ENCODE measurements at regions not wholly inside any gene's neighbourhood (a gene's known extent, or its start where the extent isn't known, plus 50 kb on each side); places are given as distances from the start of the nearest gene placed in this dataset.

GRCh38 chr12:126914170-126914793 is 1352.7 kb upstream of the TMEM132C start:
- no peaks in the 10 kb centered on the region for H3K9me2 ChIP-seq (replicated peaks; ENCODE audit: insufficient read depth, low read length)
- no peaks in the 10 kb centered on the region for H4K20me1 ChIP-seq (ENCODE audit: insufficient read depth, low read depth, low read length)
- H2AFZ ChIP-seq (ENCODE audit: low read length) = no peak overlapping the region; the same call in 1 of the 2 replicates
- no peaks in the 10 kb centered on the region for H3K27me3 ChIP-seq (ENCODE audit: low read length)
- no peaks in the 10 kb centered on the region for H3K4me1 ChIP-seq (ENCODE audit: low read length)
- H3K4me3 ChIP-seq (ENCODE audit: low read length) = no peak overlapping the region
- peaks cover 8% of the 10 kb centered on the region for H3K9me3 ChIP-seq (ENCODE audit: low read length)
- H3K79me2 ChIP-seq (ENCODE audit: low read length) = no peaks in the 10 kb centered on the region
- no peak overlapping the region for H3K4me2 ChIP-seq (ENCODE audit: low read depth, low read length, poor library complexity, severe bottlenecking)
- no peaks in the 10 kb centered on the region for H3K36me3 ChIP-seq (ENCODE audit: insufficient read depth, low read length)
- DNase-seq = no peak
- H3K27ac ChIP-seq (ENCODE audit: low read length) = no peak overlapping the region
- H3K9ac ChIP-seq (ENCODE audit: low read length) = no peak overlapping the region

DNA sequence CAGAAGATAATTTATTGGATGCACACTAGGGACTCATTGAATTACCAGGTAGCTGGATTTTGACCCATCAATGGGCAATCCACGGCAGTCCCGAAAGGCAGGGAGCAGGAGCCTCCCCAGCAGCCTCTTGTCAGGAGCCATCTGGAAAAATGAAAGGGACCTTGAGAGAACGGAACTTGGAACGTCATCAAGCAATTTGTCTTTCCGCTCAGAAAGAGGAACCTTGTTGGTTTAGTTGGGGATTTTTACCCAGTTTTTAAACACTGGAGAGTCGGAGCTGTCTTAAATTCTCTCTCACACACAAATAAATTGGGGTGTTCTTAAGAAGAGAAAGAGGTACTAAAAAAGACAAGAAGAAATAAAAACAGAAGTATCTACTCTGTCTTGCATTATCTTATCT is 1351.7 kb upstream of the TMEM132C start:
- Histone ChIP-seq H3K4me1 (ENCODE audit: low read length) (no peaks in the 10 kb centered on the region), H3K27ac (ENCODE audit: low read length) (no peak overlapping the region), H3K4me2 (ENCODE audit: low read depth, low read length, poor library complexity, severe bottlenecking) (no peak overlapping the region), H3K9me2 (replicated peaks; ENCODE audit: insufficient read depth, low read length) (no peaks in the 10 kb centered on the region), H3K27me3 (ENCODE audit: low read length) (no peaks in the 10 kb centered on the region), H3K4me3 (ENCODE audit: low read length) (no peak overlapping the region), H3K9ac (ENCODE audit: low read length) (no peak overlapping the region), H2AFZ (ENCODE audit: low read length) (no peak overlapping the region), H3K9me3 (ENCODE audit: low read length) (peaks cover 15% of the 10 kb centered on the region), H4K20me1 (ENCODE audit: insufficient read depth, low read depth, low read length) (no peaks in the 10 kb centered on the region), H3K36me3 (ENCODE audit: insufficient read depth, low read length) (no peaks in the 10 kb centered on the region), H3K79me2 (ENCODE audit: low read length) (no peaks in the 10 kb centered on the region)
- DNase-seq = no peak

DNA sequence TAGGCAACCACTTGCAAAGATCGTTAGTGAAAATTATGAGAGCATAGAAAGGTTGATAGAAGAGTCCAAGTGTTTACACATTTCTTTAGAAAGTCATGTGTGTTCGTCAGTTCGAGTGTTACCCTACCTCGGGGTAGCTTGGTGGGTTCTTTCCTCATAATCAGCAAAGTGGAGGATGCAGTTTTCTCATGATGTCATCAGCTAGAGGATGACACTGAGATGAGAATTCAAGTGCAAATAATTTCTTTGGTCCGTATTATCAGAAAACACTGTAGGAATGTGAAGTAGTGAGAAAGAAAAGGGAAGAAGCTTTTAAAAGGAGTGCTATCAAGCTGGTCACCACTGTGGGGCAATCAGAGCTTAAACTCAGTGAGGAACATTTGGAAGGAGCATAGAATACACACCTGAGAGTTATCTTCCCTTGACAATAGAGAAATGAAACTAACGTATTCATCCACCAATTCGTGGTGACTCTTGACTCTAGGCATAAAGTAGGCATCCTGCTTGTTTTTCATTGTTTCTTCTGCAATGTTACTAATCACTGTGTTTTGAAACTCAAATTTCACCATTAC is 1340.9 kb upstream of the TMEM132C start:
- H3K27ac ChIP-seq (ENCODE audit: low read length) = no peak overlapping the region
- no peak overlapping the region for H3K9ac ChIP-seq (ENCODE audit: low read length)
- H2AFZ ChIP-seq (ENCODE audit: low read length) = no peak overlapping the region
- no peak for DNase-seq
- no peaks in the 10 kb centered on the region for H4K20me1 ChIP-seq (ENCODE audit: insufficient read depth, low read depth, low read length)
- H3K27me3 ChIP-seq (ENCODE audit: low read length) = no peaks in the 10 kb centered on the region
- no peaks in the 10 kb centered on the region for H3K9me2 ChIP-seq (replicated peaks; ENCODE audit: insufficient read depth, low read length)
- no peak overlapping the region for H3K4me2 ChIP-seq (ENCODE audit: low read depth, low read length, poor library complexity, severe bottlenecking)
- H3K4me1 ChIP-seq (ENCODE audit: low read length) = no peaks in the 10 kb centered on the region
- H3K9me3 ChIP-seq (ENCODE audit: low read length) = no peaks in the 10 kb centered on the region; the same call in 1 of the 2 replicates
- no peaks in the 10 kb centered on the region for H3K79me2 ChIP-seq (ENCODE audit: low read length)
- no peak overlapping the region for H3K4me3 ChIP-seq (ENCODE audit: low read length)
- no peaks in the 10 kb centered on the region for H3K36me3 ChIP-seq (ENCODE audit: insufficient read depth, low read length)

DNA sequence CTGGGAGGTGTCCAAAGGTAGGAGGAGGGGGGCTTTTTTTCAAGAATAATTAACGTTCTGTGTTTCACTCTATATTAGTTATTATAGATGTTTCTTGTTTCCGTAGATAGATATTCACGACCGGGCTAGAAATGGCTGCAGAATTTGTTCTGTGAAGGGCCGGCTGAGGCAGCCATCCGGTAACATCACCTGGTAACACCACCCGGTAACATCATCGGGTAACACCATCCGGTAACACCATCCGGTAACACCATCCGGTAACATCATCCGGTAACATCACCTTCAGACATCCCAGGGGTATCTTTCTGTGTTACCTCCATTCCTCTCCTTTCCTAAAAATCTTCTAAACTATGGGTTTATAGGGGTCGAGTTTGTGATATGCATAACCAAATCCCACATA is 1336.7 kb upstream of the TMEM132C start:
- DNase-seq = no peak
- Histone ChIP-seq H3K27ac (ENCODE audit: low read length) (no peak overlapping the region), H3K4me3 (ENCODE audit: low read length) (no peak overlapping the region), H3K9me2 (replicated peaks; ENCODE audit: insufficient read depth, low read length) (no peaks in the 10 kb centered on the region), H3K79me2 (ENCODE audit: low read length) (no peaks in the 10 kb centered on the region), H4K20me1 (ENCODE audit: insufficient read depth, low read depth, low read length) (no peaks in the 10 kb centered on the region), H3K4me2 (ENCODE audit: low read depth, low read length, poor library complexity, severe bottlenecking) (no peak overlapping the region), H3K9ac (ENCODE audit: low read length) (no peak overlapping the region), H3K4me1 (ENCODE audit: low read length) (no peaks in the 10 kb centered on the region), H2AFZ (ENCODE audit: low read length) (no peak overlapping the region), H3K36me3 (ENCODE audit: insufficient read depth, low read length) (no peaks in the 10 kb centered on the region), H3K9me3 (ENCODE audit: low read length) (no peaks in the 10 kb centered on the region), H3K27me3 (ENCODE audit: low read length) (no peaks in the 10 kb centered on the region)

- H3K4me3 ChIP-seq (ENCODE audit: low read length) = no peak overlapping the region
- H3K9ac ChIP-seq (ENCODE audit: low read length) = no peak overlapping the region
- no peaks in the 10 kb centered on the region for H3K27me3 ChIP-seq (ENCODE audit: low read length)
- no peak overlapping the region for H3K27ac ChIP-seq (ENCODE audit: low read length)
- H3K4me2 ChIP-seq (ENCODE audit: low read depth, low read length, poor library complexity, severe bottlenecking) = no peak overlapping the region
- H3K79me2 ChIP-seq (ENCODE audit: low read length) = no peaks in the 10 kb centered on the region
- no peaks in the 10 kb centered on the region for H3K9me2 ChIP-seq (replicated peaks; ENCODE audit: insufficient read depth, low read length)
- no peaks in the 10 kb centered on the region for H3K9me3 ChIP-seq (ENCODE audit: low read length)
- H2AFZ ChIP-seq (ENCODE audit: low read length) = no peak overlapping the region
- no peaks in the 10 kb centered on the region for H3K4me1 ChIP-seq (ENCODE audit: low read length)
- DNase-seq = no peak
- H3K36me3 ChIP-seq (ENCODE audit: insufficient read depth, low read length) = no peaks in the 10 kb centered on the region
- H4K20me1 ChIP-seq (ENCODE audit: insufficient read depth, low read depth, low read length) = no peaks in the 10 kb centered on the region
These were observed 1334.8 kb upstream of the TMEM132C start for GRCh38 chr12:126932156-126932555.

- Histone ChIP-seq H3K4me2 (ENCODE audit: low read depth, low read length, poor library complexity, severe bottlenecking) (no peak overlapping the region), H3K4me1 (ENCODE audit: low read length) (no peaks in the 10 kb centered on the region), H3K27ac (ENCODE audit: low read length) (no peak overlapping the region), H3K9ac (ENCODE audit: low read length) (no peak overlapping the region), H3K27me3 (ENCODE audit: low read length) (no peaks in the 10 kb centered on the region), H3K79me2 (ENCODE audit: low read length) (no peaks in the 10 kb centered on the region), H3K9me2 (replicated peaks; ENCODE audit: insufficient read depth, low read length) (no peaks in the 10 kb centered on the region), H3K4me3 (ENCODE audit: low read length) (no peak overlapping the region), H4K20me1 (ENCODE audit: insufficient read depth, low read depth, low read length) (no peaks in the 10 kb centered on the region), H2AFZ (ENCODE audit: low read length) (no peak overlapping the region), H3K9me3 (ENCODE audit: low read length) (no peaks in the 10 kb centered on the region), H3K36me3 (ENCODE audit: insufficient read depth, low read length) (no peaks in the 10 kb centered on the region)
- DNase-seq = no peak
These were observed 1331.5 kb upstream of the TMEM132C start for GRCh38 chr12:126935435-126935834.

DNA sequence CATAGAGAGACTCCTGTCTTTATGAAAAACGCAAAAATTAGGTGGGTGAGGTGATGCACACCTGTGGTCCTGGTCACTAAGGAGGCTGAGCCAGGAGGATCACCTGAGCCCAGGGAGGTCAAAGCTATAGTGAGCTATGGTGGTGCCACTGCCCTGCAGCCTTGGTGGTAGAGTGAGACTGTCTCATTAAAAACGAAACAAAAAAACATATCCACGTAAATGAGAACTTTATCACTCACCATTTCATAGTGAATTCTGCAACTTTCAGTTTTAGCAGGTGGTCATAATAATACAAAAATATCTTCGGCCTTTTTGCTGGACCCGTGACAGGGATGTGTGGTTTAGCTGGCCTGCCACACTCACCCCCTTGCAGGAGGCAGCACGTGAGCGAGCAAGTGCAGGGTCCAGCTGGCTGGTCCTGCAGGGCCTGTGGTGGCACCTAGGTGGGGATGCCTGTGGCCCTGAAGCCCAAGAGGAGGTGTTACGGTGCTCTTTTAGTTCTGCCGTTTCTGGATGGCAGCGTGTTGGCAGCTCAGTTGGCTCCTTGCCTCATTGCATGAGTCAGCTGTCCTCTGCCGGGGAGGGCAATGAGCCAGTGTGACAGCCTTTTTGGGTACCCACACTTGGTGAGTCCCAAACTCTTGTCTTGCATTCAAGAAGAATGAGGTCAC is 1330.7 kb upstream of the TMEM132C start:
- Histone ChIP-seq H3K9me3 (ENCODE audit: low read length) (no peaks in the 10 kb centered on the region), H3K9me2 (replicated peaks; ENCODE audit: insufficient read depth, low read length) (no peaks in the 10 kb centered on the region), H3K27ac (ENCODE audit: low read length) (no peak overlapping the region), H4K20me1 (ENCODE audit: insufficient read depth, low read depth, low read length) (no peaks in the 10 kb centered on the region), H2AFZ (ENCODE audit: low read length) (no peak overlapping the region), H3K79me2 (ENCODE audit: low read length) (no peaks in the 10 kb centered on the region), H3K4me1 (ENCODE audit: low read length) (no peaks in the 10 kb centered on the region), H3K27me3 (ENCODE audit: low read length) (no peaks in the 10 kb centered on the region), H3K9ac (ENCODE audit: low read length) (no peak overlapping the region), H3K4me2 (ENCODE audit: low read depth, low read length, poor library complexity, severe bottlenecking) (no peak overlapping the region), H3K36me3 (ENCODE audit: insufficient read depth, low read length) (no peaks in the 10 kb centered on the region), H3K4me3 (ENCODE audit: low read length) (no peak overlapping the region)
- DNase-seq = no peak

DNA sequence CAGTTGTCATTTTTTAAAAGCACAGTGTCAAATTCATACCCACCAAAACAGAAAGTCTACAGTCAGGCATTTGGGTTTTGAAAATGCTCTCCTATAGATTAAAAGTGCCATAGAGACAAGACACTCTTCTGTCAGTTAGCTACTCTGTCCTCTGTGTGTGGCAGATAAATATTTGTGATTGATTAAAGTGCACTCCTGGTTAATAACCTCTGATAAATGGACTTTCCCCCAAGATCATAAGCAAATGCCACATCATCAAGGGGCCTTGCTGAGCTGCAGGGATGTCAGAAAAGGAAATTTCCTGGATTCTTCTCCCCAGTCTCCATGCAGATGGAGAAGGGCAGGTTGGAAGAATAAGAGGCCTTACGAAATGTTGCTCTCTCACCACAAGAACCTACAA is 1329.5 kb upstream of the TMEM132C start:
- no peak overlapping the region for H3K4me2 ChIP-seq (ENCODE audit: low read depth, low read length, poor library complexity, severe bottlenecking)
- H3K27ac ChIP-seq (ENCODE audit: low read length) = no peak overlapping the region
- no peak overlapping the region for H2AFZ ChIP-seq (ENCODE audit: low read length)
- no peaks in the 10 kb centered on the region for H4K20me1 ChIP-seq (ENCODE audit: insufficient read depth, low read depth, low read length)
- H3K27me3 ChIP-seq (ENCODE audit: low read length) = no peaks in the 10 kb centered on the region
- H3K79me2 ChIP-seq (ENCODE audit: low read length) = no peaks in the 10 kb centered on the region
- H3K4me1 ChIP-seq (ENCODE audit: low read length) = no peaks in the 10 kb centered on the region
- no peaks in the 10 kb centered on the region for H3K9me3 ChIP-seq (ENCODE audit: low read length)
- no peaks in the 10 kb centered on the region for H3K9me2 ChIP-seq (replicated peaks; ENCODE audit: insufficient read depth, low read length)
- no peak for DNase-seq
- H3K9ac ChIP-seq (ENCODE audit: low read length) = no peak overlapping the region
- no peak overlapping the region for H3K4me3 ChIP-seq (ENCODE audit: low read length)
- H3K36me3 ChIP-seq (ENCODE audit: insufficient read depth, low read length) = no peaks in the 10 kb centered on the region
